HG02623 (cell line): ENCODE measurements at regions not wholly inside any gene's neighbourhood (a gene's known extent, or its start where the extent isn't known, plus 50 kb on each side); places are given as distances from the start of the nearest gene placed in this dataset.

ENCODE experiments used
- ATAC-seq: cut with Tn5 transposase; IDR thresholded peaks from one replicate; pipeline ENCODE4 v1.9.1; 2021; ENCODE audit warnings: moderate library complexity; ENCODE audit not compliant: unreplicated experiment

GRCh38 chr12:76704693-76705092 lies 59.2 kb upstream of the ZDHHC17 start:
- no peak for ATAC-seq

- no peak for ATAC-seq
Observed at GRCh38 chr12:76706101-76706500, 57.8 kb upstream of the ZDHHC17 start.

- ATAC-seq, result no peak
Observed at GRCh38 chr12:76706761-76707160, 57.2 kb upstream of the ZDHHC17 start.

DNA sequence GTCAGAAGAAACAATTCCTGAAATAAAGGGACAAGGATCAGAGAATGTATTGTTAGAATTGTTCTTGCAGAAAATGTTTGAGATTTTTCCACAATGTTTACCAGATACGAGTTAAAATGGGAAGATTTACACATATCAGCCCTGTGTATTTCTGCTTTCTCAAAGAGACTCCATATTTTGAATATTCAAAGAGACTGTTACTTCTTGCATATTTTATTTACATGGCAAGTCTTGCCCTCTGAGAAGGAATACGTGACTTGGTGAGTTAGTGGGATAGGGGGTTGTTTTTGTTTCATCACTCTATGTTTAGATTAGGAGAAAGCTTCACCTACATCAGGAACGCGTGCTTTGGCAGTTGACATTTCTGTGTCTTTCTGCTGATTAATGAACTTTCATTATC lies 56.1 kb upstream of the ZDHHC17 start:
- ATAC-seq, result no peak

- no peak for ATAC-seq
Observed at GRCh38 chr12:76708296-76708695, 55.6 kb upstream of the ZDHHC17 start.

- ATAC-seq, result no peak
Observed at GRCh38 chr12:76711241-76711640, 52.7 kb upstream of the ZDHHC17 start.

GRCh38 chr12:76713130-76713529 lies 50.8 kb upstream of the ZDHHC17 start:
- ATAC-seq, result no peak

DNA sequence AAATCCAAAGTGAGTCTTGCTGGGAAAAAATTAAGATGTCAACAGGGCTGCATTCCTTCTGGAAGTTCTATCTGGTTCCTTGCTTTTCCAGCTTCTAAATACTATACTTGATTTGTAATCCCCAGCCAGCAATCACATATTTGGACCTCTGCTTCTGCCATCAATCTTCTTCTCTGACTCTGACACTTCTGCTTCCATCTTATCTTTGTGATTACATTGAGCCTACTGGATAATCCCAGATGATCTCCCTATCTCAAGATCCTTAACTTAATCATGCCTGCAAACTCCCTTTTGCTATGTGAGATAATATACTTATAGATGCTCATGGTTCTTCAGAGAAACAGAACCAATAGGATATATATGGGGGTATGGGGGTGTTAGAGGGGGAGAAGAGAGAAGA lies 49.9 kb upstream of the ZDHHC17 start:
- no peak for ATAC-seq
